Duodenal mucosa (tissue), 2 donors: ENCODE measurements at regions not wholly inside any gene's neighbourhood (a gene's known extent, or its start where the extent isn't known, plus 50 kb on each side); places are given as distances from the start of the nearest gene placed in this dataset.

Experiments
- H3K27ac ChIP-seq: one replicate; pipeline ENCODE4 v1.7.0; 2013; ENCODE audit warnings: low read depth, low read length
- H3K27me3 ChIP-seq, 2 donors: one replicate each; pipeline ENCODE4 v1.7.0; 2013; ENCODE audit warnings: low read length in 2 of 2, control low read depth in 1 of 2; ENCODE audit not compliant: insufficient read depth in 2 of 2, control insufficient read depth in 1 of 2
- H3K36me3 ChIP-seq, 2 donors: one replicate each; pipeline ENCODE4 v1.7.0; 2013; ENCODE audit warnings: low read length in 2 of 2, control low read depth in 1 of 2; ENCODE audit not compliant: insufficient read depth in 2 of 2, control insufficient read depth in 1 of 2
- H3K4me1 ChIP-seq, 2 donors: one replicate each; pipeline ENCODE4 v1.7.0; 2013; ENCODE audit warnings: low read length in 2 of 2, control low read depth in 1 of 2; ENCODE audit not compliant: insufficient read depth in 2 of 2, control insufficient read depth in 1 of 2
- H3K4me3 ChIP-seq, 2 donors: one replicate each; pipeline ENCODE4 v1.7.0; 2013; ENCODE audit warnings: low read length in 2 of 2, low read depth in 1 of 2
- H3K9ac ChIP-seq, 2 donors: one replicate each; pipeline ENCODE4 v1.7.0; 2013; ENCODE audit warnings: low read length in 2 of 2, low read depth in 1 of 2
- H3K9me3 ChIP-seq, 2 donors: one replicate each; pipeline ENCODE4 v1.7.0; 2013; ENCODE audit warnings: low read length in 2 of 2, control low read depth in 1 of 2; ENCODE audit not compliant: control insufficient read depth in 1 of 2

DNA sequence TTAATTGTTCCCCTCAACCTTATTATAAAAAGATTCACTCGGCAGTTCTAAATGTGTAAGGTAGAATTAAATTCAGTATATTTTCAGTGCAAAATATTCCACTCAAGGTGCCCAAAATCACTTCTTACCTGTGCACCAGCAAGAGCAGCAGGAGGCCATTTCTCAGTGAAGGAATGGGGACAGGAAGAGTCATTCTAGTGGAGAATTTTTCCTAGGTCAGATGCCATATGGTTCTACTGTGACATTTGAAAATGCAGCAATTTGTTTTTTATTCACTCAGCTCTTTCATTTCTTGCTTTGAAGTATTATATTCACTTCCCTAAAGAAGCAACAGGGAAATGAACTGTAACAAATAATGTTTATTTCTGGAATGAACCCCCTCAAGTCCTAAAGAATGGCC, 264.0 kb upstream of the SYT1 start:
- no peak overlapping the region for H3K4me3 ChIP-seq
- no peaks in the 10 kb centered on the region for H3K36me3 ChIP-seq
- H3K4me1 ChIP-seq: no peaks in the 10 kb centered on the region
- no peak overlapping the region for H3K27ac ChIP-seq
- no peak overlapping the region for H3K9ac ChIP-seq
- H3K9me3 ChIP-seq: no peaks in the 10 kb centered on the region
- H3K27me3 ChIP-seq: no peaks in the 10 kb centered on the region

- H3K4me1 ChIP-seq: no peaks in the 10 kb centered on the region
- H3K9ac ChIP-seq: no peak overlapping the region
- H3K9me3 ChIP-seq: peaks cover 0 to 5% of the 10 kb centered on the region in 2 donors
- H3K27ac ChIP-seq: no peak overlapping the region
- no peak overlapping the region for H3K4me3 ChIP-seq
- no peaks in the 10 kb centered on the region for H3K27me3 ChIP-seq
- no peaks in the 10 kb centered on the region for H3K36me3 ChIP-seq
Measured at GRCh38 chr12:78611504-78611903, 253.1 kb upstream of the SYT1 start.

- Histone ChIP-seq H3K4me3 (no peak overlapping the region), H3K27me3 (no peaks in the 10 kb centered on the region), H3K4me1 (no peaks in the 10 kb centered on the region), H3K36me3 (no peaks in the 10 kb centered on the region), H3K9me3 (peaks cover 0 to 5% of the 10 kb centered on the region in 2 donors), H3K27ac (no peak overlapping the region), H3K9ac (no peak overlapping the region)
Measured at GRCh38 chr12:78612190-78612589, 252.4 kb upstream of the SYT1 start.

GRCh38 chr12:78617683-78618082, 246.9 kb upstream of the SYT1 start:
- Histone ChIP-seq H3K4me1 (no peaks in the 10 kb centered on the region), H3K36me3 (no peaks in the 10 kb centered on the region)

DNA sequence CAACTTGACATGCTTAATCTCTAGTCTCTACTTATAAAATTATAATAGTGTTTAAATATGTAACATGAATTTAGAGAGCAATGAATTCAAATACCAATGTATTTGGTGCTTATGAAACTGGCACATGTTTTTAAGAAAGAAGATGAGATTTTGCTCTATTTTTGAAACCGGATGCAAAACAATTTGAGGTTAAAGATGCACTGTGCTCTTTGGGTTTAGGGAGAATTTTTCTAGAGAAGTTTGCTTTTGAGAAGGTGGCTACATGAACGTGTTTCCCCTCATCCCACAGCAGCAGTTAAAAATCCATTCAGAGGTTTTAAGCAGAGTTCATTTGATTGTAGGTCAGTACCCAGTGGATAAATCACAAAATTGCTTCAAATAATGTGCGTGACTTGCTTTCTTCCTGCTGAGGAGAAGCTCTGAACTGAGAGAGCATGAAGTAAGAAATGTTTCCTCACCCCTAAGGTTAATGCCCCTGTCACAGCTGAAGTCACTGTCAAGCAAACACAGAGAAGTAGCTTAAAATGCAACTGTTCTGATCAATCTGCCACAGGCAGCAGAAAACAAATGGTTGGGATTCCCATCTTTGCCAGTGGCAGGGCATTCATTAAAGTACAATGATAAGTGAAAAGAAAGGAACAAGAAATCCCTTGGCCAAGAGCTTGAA, 241.9 kb upstream of the SYT1 start:
- Histone ChIP-seq H3K36me3 (no peaks in the 10 kb centered on the region), H3K4me3 (no peak overlapping the region), H3K4me1 (no peaks in the 10 kb centered on the region), H3K27ac (no peak overlapping the region), H3K27me3 (no peaks in the 10 kb centered on the region), H3K9me3 (peaks cover 0 to 2% of the 10 kb centered on the region in 2 donors), H3K9ac (no peak overlapping the region)

More at GRCh38 chr12:78617683-78618082, 246.9 kb upstream of the SYT1 start:
- Histone ChIP-seq H3K9ac (no peak overlapping the region), H3K4me3 (no peak overlapping the region), H3K27ac (no peak overlapping the region), H3K27me3 (no peaks in the 10 kb centered on the region), H3K9me3 (peaks cover 0 to 2% of the 10 kb centered on the region in 2 donors)

GRCh38 chr12:78628491-78629100, 236.0 kb upstream of the SYT1 start:
- Histone ChIP-seq H3K4me3 (no peak overlapping the region), H3K27ac (no peak overlapping the region), H3K27me3 (no peaks in the 10 kb centered on the region), H3K36me3 (no peaks in the 10 kb centered on the region), H3K4me1 (no peaks in the 10 kb centered on the region), H3K9ac (no peak overlapping the region), H3K9me3 (no peaks in the 10 kb centered on the region)

- Histone ChIP-seq H3K27me3 (no peaks in the 10 kb centered on the region), H3K27ac (no peak overlapping the region), H3K4me3 (no peak overlapping the region), H3K36me3 (no peaks in the 10 kb centered on the region), H3K4me1 (no peaks in the 10 kb centered on the region), H3K9ac (no peak overlapping the region), H3K9me3 (no peaks in the 10 kb centered on the region)
Measured at GRCh38 chr12:78636231-78636855, 228.2 kb upstream of the SYT1 start.

- no peaks in the 10 kb centered on the region for H3K36me3 ChIP-seq
- no peaks in the 10 kb centered on the region for H3K9me3 ChIP-seq
- H3K4me1 ChIP-seq: no peaks in the 10 kb centered on the region
Measured at GRCh38 chr12:78641837-78642423, 222.6 kb upstream of the SYT1 start.

DNA sequence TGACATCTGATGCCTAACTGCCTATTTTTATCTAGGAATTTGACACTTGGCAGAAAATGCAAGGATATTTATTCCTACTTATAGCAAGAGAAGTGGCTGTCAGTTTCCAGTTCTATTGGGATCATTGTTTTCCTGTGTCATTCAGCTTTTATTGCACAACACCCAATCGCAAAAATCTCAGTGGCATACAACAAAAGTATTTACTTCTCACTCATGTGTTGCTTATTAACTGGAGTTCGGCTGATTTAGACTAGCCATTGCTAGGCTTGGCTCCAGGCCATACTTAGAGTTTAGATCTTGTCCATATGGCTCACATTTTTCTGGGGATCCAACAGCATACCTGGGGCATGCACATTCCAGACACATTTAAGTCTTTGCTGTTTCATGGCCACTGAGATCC, 218.6 kb upstream of the SYT1 start:
- Histone ChIP-seq H3K9ac (no peak overlapping the region), H3K4me1 (no peaks in the 10 kb centered on the region), H3K27me3 (no peaks in the 10 kb centered on the region), H3K27ac (no peak overlapping the region), H3K9me3 (no peaks in the 10 kb centered on the region), H3K36me3 (no peaks in the 10 kb centered on the region), H3K4me3 (no peak overlapping the region)

More at GRCh38 chr12:78641837-78642423, 222.6 kb upstream of the SYT1 start:
- no peak overlapping the region for H3K9ac ChIP-seq
- H3K4me3 ChIP-seq: no peak overlapping the region
- H3K27ac ChIP-seq: no peak overlapping the region
- H3K27me3 ChIP-seq: no peaks in the 10 kb centered on the region

- Histone ChIP-seq H3K4me1 (no peaks in the 10 kb centered on the region), H3K27me3 (no peaks in the 10 kb centered on the region), H3K4me3 (no peak overlapping the region), H3K9ac (no peak overlapping the region), H3K36me3 (no peaks in the 10 kb centered on the region), H3K9me3 (no peaks in the 10 kb centered on the region), H3K27ac (no peak overlapping the region)
Measured at GRCh38 chr12:78651755-78652154, 212.8 kb upstream of the SYT1 start.
